ENCODE measurements at regions not wholly inside any gene's neighbourhood (a gene's known extent, or its start where the extent isn't known, plus 50 kb on each side); places are given as distances from the start of the nearest gene placed in this dataset.

DNA sequence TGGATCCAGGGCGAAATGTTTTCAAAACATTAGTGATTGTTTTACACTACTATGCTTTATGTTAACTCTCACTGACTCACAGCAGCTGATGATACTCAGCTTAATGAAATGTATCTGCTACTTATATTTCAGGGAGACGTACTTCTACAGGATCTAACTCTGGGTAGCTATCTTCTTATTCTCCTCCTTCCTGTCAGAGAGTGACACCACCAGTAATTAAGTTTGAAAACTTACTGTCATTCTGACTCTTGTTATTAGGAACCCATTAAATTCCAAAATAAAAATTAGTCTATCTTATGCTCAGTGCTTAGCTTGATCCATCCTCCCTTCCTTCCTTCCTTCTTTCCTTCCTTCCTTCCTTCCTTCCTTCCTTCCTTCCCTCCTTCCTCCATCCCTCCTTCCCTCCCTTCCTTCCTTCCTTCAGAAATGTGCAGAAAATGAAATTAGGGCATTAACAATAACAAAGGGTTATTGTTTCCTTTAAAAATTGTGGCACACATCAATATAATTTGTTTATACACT is 441.1 kb downstream of the MEIS1 start:
- TF ChIP-seq, protein P1, sequence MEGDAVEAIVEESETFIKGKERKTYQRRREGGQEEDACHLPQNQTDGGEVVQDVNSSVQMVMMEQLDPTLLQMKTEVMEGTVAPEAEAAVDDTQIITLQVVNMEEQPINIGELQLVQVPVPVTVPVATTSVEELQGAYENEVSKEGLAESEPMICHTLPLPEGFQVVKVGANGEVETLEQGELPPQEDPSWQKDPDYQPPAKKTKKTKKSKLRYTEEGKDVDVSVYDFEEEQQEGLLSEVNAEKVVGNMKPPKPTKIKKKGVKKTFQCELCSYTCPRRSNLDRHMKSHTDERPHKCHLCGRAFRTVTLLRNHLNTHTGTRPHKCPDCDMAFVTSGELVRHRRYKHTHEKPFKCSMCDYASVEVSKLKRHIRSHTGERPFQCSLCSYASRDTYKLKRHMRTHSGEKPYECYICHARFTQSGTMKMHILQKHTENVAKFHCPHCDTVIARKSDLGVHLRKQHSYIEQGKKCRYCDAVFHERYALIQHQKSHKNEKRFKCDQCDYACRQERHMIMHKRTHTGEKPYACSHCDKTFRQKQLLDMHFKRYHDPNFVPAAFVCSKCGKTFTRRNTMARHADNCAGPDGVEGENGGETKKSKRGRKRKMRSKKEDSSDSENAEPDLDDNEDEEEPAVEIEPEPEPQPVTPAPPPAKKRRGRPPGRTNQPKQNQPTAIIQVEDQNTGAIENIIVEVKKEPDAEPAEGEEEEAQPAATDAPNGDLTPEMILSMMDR (IDR thresholded peaks at IDR 0.05) = no peak
- TF ChIP-seq POLR2AphosphoS5 (IDR thresholded peaks at IDR 0.05; ENCODE audit: low read depth, low read length) (no peak), SIN3A (IDR thresholded peaks at IDR 0.05; ENCODE audit: borderline replicate concordance, insufficient read depth, low read depth, low read length) (no peak)
